ENCODE measurements at regions not wholly inside any gene's neighbourhood (a gene's known extent, or its start where the extent isn't known, plus 50 kb on each side); places are given as distances from the start of the nearest gene placed in this dataset.

- H3K27ac ChIP-seq = no peak overlapping the region
- peak; percentile 70 for ATAC-seq
- no peaks in the 10 kb centered on the region for H3K9me3 ChIP-seq
- no peaks in the 10 kb centered on the region for H3K36me3 ChIP-seq
- H3K4me1 ChIP-seq = no peaks in the 10 kb centered on the region
- TF ChIP-seq CTCF (IDR thresholded peaks at IDR 0.05) = peak; percentile 73 to 79
- H3K27me3 ChIP-seq = no peaks in the 10 kb centered on the region
- peak in 2 of 4 donors; percentile 11 to 53 for DNase-seq
- intact Hi-C loops (cut with DNase I) = no loop called here
- H3K4me3 ChIP-seq = no peak overlapping the region
Measured at GRCh38 chr14:25150934-25151790, 101.2 kb upstream of the STXBP6 start.

- Histone ChIP-seq H3K4me1 (no peaks in the 10 kb centered on the region), H3K9me3 (no peaks in the 10 kb centered on the region), H3K27ac (no peak overlapping the region), H3K4me3 (no peak overlapping the region), H3K36me3 (no peaks in the 10 kb centered on the region), H3K27me3 (no peaks in the 10 kb centered on the region)
- TF ChIP-seq CTCF (IDR thresholded peaks at IDR 0.05) = no peak
- intact Hi-C loops (cut with DNase I) = no loop called here
- DNase-seq (no peak), ATAC-seq (no peak)
Measured at GRCh38 chr14:25150401-25150800, 100.5 kb upstream of the STXBP6 start.

- no peak overlapping the region for H3K27ac ChIP-seq
- intact Hi-C loops (cut with DNase I) = loop anchor here in 1 of 2 donors (10.0 kb wide), 1 partner anchor 406 kb away; no protein-coding TSS in a partner anchor
- no peaks in the 10 kb centered on the region for H3K27me3 ChIP-seq
- no peak overlapping the region for H3K4me3 ChIP-seq
- peak in 2 of 4 donors; percentile 84 to 86 for DNase-seq
- H3K4me1 ChIP-seq = no peaks in the 10 kb centered on the region
- no peaks in the 10 kb centered on the region for H3K9me3 ChIP-seq
- no peak for TF ChIP-seq CTCF (IDR thresholded peaks at IDR 0.05)
- no peaks in the 10 kb centered on the region for H3K36me3 ChIP-seq
- no peak for ATAC-seq
Measured at GRCh38 chr14:25140411-25140810, 90.5 kb upstream of the STXBP6 start.

GRCh38 chr14:25136811-25137210, 86.9 kb upstream of the STXBP6 start:
- no peak for DNase-seq
- Histone ChIP-seq H3K27ac (no peak overlapping the region), H3K9me3 (no peaks in the 10 kb centered on the region), H3K27me3 (peaks cover 0 to 24% of the 10 kb centered on the region in 2 donors), H3K4me3 (no peak overlapping the region), H3K36me3 (no peaks in the 10 kb centered on the region), H3K4me1 (no peaks in the 10 kb centered on the region)
- TF ChIP-seq CTCF (IDR thresholded peaks at IDR 0.05) = no peak
- ATAC-seq = no peak
- intact Hi-C loops (cut with DNase I) = no loop called here

- DNase-seq (no peak), ATAC-seq (no peak)
- intact Hi-C loops (cut with DNase I) = no loop called here
- TF ChIP-seq CTCF (IDR thresholded peaks at IDR 0.05) = no peak
- no peak overlapping the region for H3K4me3 ChIP-seq
- no peaks in the 10 kb centered on the region for H3K4me1 ChIP-seq
- H3K9me3 ChIP-seq = no peaks in the 10 kb centered on the region
- H3K27me3 ChIP-seq = peaks cover 0 to 30% of the 10 kb centered on the region in 2 donors
- no peaks in the 10 kb centered on the region for H3K36me3 ChIP-seq
- H3K27ac ChIP-seq = no peak overlapping the region
Measured at GRCh38 chr14:25134184-25134583, 84.2 kb upstream of the STXBP6 start.

Measured in left lung (tissue), 4 donors.